ENCODE measurements at regions not wholly inside any gene's neighbourhood (a gene's known extent, or its start where the extent isn't known, plus 50 kb on each side); places are given as distances from the start of the nearest gene placed in this dataset.

GRCh38 chr12:116628450-116628793, 69.2 kb downstream of the MAP1LC3B2 start:
- Histone ChIP-seq H3K4me1 (ENCODE audit: control insufficient read depth in 1 of 2, insufficient read depth in 2 of 2, low read length in 2 of 2) (no peaks in the 10 kb centered on the region), H3K9me3 (ENCODE audit: control insufficient read depth in 1 of 2, low read length in 2 of 2) (peaks cover 0 to under 1% of the 10 kb centered on the region in 2 donors), H3K4me3 (ENCODE audit: low read depth in 1 of 2, low read length in 2 of 2) (no peak overlapping the region), H3K9ac (ENCODE audit: low read depth in 1 of 2, low read length in 2 of 2) (no peak overlapping the region), H3K27ac (ENCODE audit: low read depth, low read length) (no peak overlapping the region), H3K27me3 (ENCODE audit: control insufficient read depth in 1 of 2, insufficient read depth in 2 of 2, low read length in 2 of 2) (peaks cover 0 to 2% of the 10 kb centered on the region in 2 donors), H3K36me3 (ENCODE audit: control insufficient read depth in 1 of 2, insufficient read depth in 2 of 2, low read length in 2 of 2) (no peaks in the 10 kb centered on the region)
